ENCODE measurements at regions not wholly inside any gene's neighbourhood (a gene's known extent, or its start where the extent isn't known, plus 50 kb on each side); places are given as distances from the start of the nearest gene placed in this dataset.

DNA sequence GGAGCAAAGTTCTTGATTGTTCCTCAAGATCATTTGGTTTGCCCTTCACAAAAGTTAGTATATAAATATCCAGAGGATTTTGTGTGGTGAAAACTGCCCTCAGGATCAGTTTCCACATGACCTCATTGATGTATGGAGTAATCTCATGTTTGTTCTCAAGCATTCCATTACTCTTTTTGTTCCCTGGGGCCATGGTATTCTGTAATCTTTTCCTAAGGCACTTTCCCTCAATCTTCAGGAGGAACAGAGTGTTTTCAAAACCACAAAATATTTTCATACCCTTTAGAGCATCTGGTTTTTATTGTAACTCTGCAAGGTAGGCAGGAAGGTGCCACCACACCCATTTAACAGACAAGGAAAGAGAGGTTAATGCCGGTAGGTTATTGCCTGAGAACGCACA, 99.6 kb downstream of the FAM181B start:
- TF ChIP-seq, protein P1, sequence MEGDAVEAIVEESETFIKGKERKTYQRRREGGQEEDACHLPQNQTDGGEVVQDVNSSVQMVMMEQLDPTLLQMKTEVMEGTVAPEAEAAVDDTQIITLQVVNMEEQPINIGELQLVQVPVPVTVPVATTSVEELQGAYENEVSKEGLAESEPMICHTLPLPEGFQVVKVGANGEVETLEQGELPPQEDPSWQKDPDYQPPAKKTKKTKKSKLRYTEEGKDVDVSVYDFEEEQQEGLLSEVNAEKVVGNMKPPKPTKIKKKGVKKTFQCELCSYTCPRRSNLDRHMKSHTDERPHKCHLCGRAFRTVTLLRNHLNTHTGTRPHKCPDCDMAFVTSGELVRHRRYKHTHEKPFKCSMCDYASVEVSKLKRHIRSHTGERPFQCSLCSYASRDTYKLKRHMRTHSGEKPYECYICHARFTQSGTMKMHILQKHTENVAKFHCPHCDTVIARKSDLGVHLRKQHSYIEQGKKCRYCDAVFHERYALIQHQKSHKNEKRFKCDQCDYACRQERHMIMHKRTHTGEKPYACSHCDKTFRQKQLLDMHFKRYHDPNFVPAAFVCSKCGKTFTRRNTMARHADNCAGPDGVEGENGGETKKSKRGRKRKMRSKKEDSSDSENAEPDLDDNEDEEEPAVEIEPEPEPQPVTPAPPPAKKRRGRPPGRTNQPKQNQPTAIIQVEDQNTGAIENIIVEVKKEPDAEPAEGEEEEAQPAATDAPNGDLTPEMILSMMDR (IDR thresholded peaks at IDR 0.05; ENCODE audit: low read depth, low read length, poor library complexity, severe bottlenecking): no peak
- TF ChIP-seq EZH2phosphoT487 (IDR thresholded peaks at IDR 0.05; ENCODE audit: borderline replicate concordance, low read length): no peak
